Mesothelial cell of epicardium (in vitro differentiated cells): ENCODE measurements at regions not wholly inside any gene's neighbourhood (a gene's known extent, or its start where the extent isn't known, plus 50 kb on each side); places are given as distances from the start of the nearest gene placed in this dataset.

Experiments
- DNase-seq, 2 experiments: peaks; one replicate each; pipeline ENCODE4 v3.0.0; 2021; ENCODE audit warnings: low spot score in 2 of 2; ENCODE audit not compliant: unreplicated experiment in 2 of 2
- H3K27ac Mint-ChIP-seq: 2 replicates; pipeline ENCODE4 v1.8.0; 2021; ENCODE audit warnings: mixed read lengths
- H3K27me3 Mint-ChIP-seq: 2 replicates; pipeline ENCODE4 v1.8.0; 2021; ENCODE audit warnings: low read depth, mixed read lengths
- H3K36me3 Mint-ChIP-seq: 2 replicates; pipeline ENCODE4 v1.8.0; 2021; ENCODE audit warnings: mixed read lengths
- H3K4me1 Mint-ChIP-seq: 2 replicates; pipeline ENCODE4 v1.8.0; 2021; ENCODE audit warnings: mixed read lengths
- H3K4me3 Mint-ChIP-seq: 2 replicates; pipeline ENCODE4 v1.8.0; 2021; ENCODE audit warnings: mild to moderate bottlenecking, moderate library complexity, mixed read lengths
- H3K9me3 Mint-ChIP-seq: 2 replicates; pipeline ENCODE4 v1.8.0; 2021; ENCODE audit warnings: mixed read lengths
- CTCF ChIP-seq: fragments of 200-600 bp; sonication (generic); IDR thresholded peaks from one replicate; pipeline ENCODE4 v1.5.0; 2021; ENCODE audit warnings: antibody characterized with exemption; ENCODE audit not compliant: unreplicated experiment

GRCh38 chr1:106277786-106278185 is 778.7 kb upstream of the PRMT6 start:
- no peak for TF ChIP-seq CTCF
- Mint-ChIP-seq H3K9me3 (peaks cover 9% of the 10 kb centered on the region), H3K4me1 (no peaks in the 10 kb centered on the region), H3K4me3 (no peak overlapping the region), H3K27ac (no peak overlapping the region), H3K27me3 (no peaks in the 10 kb centered on the region), H3K36me3 (no peaks in the 10 kb centered on the region)
- no peak for DNase-seq

DNA sequence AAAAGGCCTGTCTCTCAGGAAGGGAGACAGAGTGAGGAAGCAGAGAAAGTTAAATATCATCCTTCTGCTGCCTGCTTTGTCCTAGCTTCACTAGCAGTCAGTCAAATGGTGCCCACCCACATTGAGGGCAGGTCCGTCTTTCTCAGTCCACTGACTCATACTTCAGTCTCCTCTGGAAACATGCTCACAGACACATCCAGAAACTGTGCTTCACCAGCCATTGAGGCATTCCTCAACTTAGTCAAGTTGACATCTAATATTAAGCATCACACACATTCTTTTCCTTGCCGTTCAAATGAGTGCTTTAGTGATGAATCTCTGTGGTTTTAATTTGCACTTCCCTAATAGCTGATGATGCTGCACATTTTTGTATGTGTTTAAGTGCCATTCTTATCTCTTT is 777.8 kb upstream of the PRMT6 start:
- no peak for TF ChIP-seq CTCF
- no peak for DNase-seq
- Mint-ChIP-seq H3K27ac (no peak overlapping the region), H3K9me3 (peaks cover 9% of the 10 kb centered on the region), H3K4me3 (no peak overlapping the region), H3K4me1 (no peaks in the 10 kb centered on the region), H3K27me3 (no peaks in the 10 kb centered on the region), H3K36me3 (no peaks in the 10 kb centered on the region)

DNA sequence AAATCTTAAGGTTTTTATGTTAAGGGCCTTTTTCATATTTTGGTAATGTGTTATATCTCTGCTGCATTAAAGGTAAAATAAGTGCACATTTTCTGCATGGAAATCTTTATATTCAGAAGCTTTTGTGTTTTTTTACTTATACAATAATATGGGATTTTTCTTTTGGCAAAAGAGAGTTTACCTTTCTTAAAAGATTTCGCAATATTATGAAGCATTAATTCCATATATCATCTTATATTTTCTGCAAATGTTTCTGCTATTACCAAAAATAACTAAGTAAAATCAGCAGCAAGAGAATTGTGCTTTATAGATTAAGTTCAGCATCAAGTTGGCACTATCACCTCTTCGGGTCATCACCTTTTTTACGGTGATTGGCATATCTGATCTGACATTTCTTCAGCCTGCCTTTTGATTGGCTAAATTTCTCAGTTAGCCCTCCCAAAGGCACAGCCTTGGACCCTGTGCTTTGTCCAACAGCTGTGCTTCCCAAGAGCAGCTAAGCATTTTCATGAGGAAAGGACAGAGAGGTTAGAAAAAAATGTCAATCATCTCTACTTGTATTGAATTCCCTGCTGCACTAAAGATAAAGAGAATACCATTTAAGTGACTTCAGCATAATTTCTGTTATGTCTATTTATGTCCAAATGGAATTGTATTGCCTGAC is 767.1 kb upstream of the PRMT6 start:
- Mint-ChIP-seq H3K27ac (no peak overlapping the region), H3K4me1 (no peaks in the 10 kb centered on the region), H3K36me3 (no peaks in the 10 kb centered on the region), H3K9me3 (no peaks in the 10 kb centered on the region), H3K4me3 (no peak overlapping the region), H3K27me3 (no peaks in the 10 kb centered on the region)
- TF ChIP-seq CTCF = no peak
- no peak for DNase-seq

DNA sequence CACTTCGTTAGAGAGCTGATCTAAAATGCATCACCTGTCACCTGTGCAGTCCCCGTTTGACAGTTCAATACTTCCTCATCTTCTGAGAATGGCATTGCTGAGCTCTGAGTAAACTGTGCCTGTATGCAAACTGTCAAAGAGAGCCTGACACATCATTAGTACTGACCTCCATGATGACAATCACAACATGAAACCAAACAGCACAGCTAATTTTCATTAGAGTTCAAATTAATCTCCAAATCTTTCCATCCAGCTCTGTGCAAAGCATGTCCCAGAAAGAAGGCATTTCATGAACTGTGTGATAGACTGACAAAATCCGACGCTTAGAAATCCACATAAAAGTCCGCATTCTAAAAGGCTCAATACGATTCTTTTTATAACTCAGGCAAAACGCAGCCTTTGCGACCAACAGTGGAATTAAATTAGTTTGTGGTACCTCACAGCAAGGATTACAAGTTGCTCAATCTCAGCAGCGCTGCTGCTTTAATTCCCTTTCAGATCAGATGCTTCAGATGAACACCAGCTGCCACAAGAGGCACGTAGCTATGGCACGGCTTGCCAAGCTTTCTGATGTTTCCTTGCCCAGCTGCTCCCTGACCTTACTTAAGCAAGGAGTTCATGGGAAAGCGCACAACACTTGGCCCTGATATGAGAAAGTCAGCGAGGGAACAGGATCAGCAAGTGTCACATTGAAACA is 765.5 kb upstream of the PRMT6 start:
- Mint-ChIP-seq H3K36me3 (no peaks in the 10 kb centered on the region), H3K4me1 (no peaks in the 10 kb centered on the region), H3K4me3 (no peak overlapping the region), H3K9me3 (no peaks in the 10 kb centered on the region), H3K27ac (no peak overlapping the region), H3K27me3 (no peaks in the 10 kb centered on the region)
- TF ChIP-seq CTCF = no peak
- no peak for DNase-seq

DNA sequence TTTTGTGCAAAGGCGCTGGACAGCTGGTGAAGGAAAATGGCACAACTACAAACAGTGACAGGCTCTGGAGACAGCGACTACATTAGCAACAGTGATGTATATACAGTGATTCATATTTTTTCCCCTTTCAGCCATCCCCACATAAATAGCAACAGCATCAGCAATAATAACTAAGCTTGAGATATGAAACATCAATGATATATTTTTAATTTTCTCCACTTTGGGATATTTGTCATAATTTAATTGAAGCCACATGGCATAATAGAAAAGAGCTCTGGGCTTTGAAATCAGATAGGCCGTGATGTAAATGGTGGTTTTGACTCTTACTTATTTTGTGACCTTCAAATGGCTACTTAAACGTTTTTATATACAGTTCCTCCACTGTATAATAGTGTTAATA is 764.3 kb upstream of the PRMT6 start:
- Mint-ChIP-seq H3K27ac (no peak overlapping the region), H3K27me3 (no peaks in the 10 kb centered on the region), H3K4me3 (no peak overlapping the region), H3K4me1 (no peaks in the 10 kb centered on the region), H3K36me3 (no peaks in the 10 kb centered on the region), H3K9me3 (no peaks in the 10 kb centered on the region)
- TF ChIP-seq CTCF = no peak
- DNase-seq = no peak
